Left forelimb (tissue), 1 donor: ENCODE measurements at regions not wholly inside any gene's neighbourhood (a gene's known extent, or its start where the extent isn't known, plus 50 kb on each side); places are given as distances from the start of the nearest gene placed in this dataset.
"Not testable (repeated sequence)": the region's sequence is repeated elsewhere in the genome, so short reads cannot be mapped to it uniquely, and the experiment has no call there.

Experiments used
- DNase-seq: peaks from one replicate; pipeline ENCODE4 v3.0.0-alpha.2; 2018; ENCODE audit warnings: low spot score

- DNase-seq: no peak
These were observed 474.3 kb upstream of the CAMK1G start for GRCh38 chr1:209109001-209109785.

- DNase-seq: no peak
These were observed 470.0 kb upstream of the CAMK1G start for GRCh38 chr1:209113521-209113920.

GRCh38 chr1:209116705-209117104, 466.8 kb upstream of the CAMK1G start:
- no peak for DNase-seq

- DNase-seq: no peak
These were observed 459.9 kb upstream of the CAMK1G start for GRCh38 chr1:209123601-209124000.

GRCh38 chr1:209129091-209129490, 454.4 kb upstream of the CAMK1G start:
- DNase-seq: not testable (repeated sequence)

GRCh38 chr1:209130886-209131285, 452.6 kb upstream of the CAMK1G start:
- DNase-seq: no peak

- no peak for DNase-seq
These were observed 450.6 kb upstream of the CAMK1G start for GRCh38 chr1:209132736-209133467.

- no peak for DNase-seq
These were observed 449.5 kb upstream of the CAMK1G start for GRCh38 chr1:209134001-209134400.

GRCh38 chr1:209143916-209144315, 439.6 kb upstream of the CAMK1G start:
- DNase-seq: no peak

GRCh38 chr1:209150114-209150513, 433.4 kb upstream of the CAMK1G start:
- DNase-seq: no peak

GRCh38 chr1:209153411-209153810, 430.1 kb upstream of the CAMK1G start:
- DNase-seq: no peak

- DNase-seq: no peak
These were observed 428.6 kb upstream of the CAMK1G start for GRCh38 chr1:209154912-209155311.

GRCh38 chr1:209155546-209155945, 428.0 kb upstream of the CAMK1G start:
- no peak for DNase-seq

- DNase-seq: no peak
These were observed 426.5 kb upstream of the CAMK1G start for GRCh38 chr1:209156991-209157390.

- DNase-seq: no peak
These were observed 425.8 kb upstream of the CAMK1G start for GRCh38 chr1:209157546-209158249.

- DNase-seq: no peak
These were observed 424.7 kb upstream of the CAMK1G start for GRCh38 chr1:209158851-209159250.

GRCh38 chr1:209160230-209160629, 423.3 kb upstream of the CAMK1G start:
- no peak for DNase-seq

- DNase-seq: no peak
These were observed 420.9 kb upstream of the CAMK1G start for GRCh38 chr1:209162651-209163050.

GRCh38 chr1:209168204-209168603, 415.3 kb upstream of the CAMK1G start:
- DNase-seq: no peak

GRCh38 chr1:209171151-209171550, 412.4 kb upstream of the CAMK1G start:
- DNase-seq: no peak

GRCh38 chr1:209172286-209172685, 411.2 kb upstream of the CAMK1G start:
- DNase-seq: no peak

- DNase-seq: not testable (repeated sequence)
These were observed 410.5 kb upstream of the CAMK1G start for GRCh38 chr1:209172792-209173542.
